HG03432 (cell line): ENCODE measurements at regions not wholly inside any gene's neighbourhood (a gene's known extent, or its start where the extent isn't known, plus 50 kb on each side); places are given as distances from the start of the nearest gene placed in this dataset.

ENCODE experiments used
- ATAC-seq: cut with Tn5 transposase; IDR thresholded peaks from one replicate; pipeline ENCODE4 v1.9.1; 2021; ENCODE audit warnings: mild to moderate bottlenecking, moderate library complexity; ENCODE audit not compliant: unreplicated experiment

DNA sequence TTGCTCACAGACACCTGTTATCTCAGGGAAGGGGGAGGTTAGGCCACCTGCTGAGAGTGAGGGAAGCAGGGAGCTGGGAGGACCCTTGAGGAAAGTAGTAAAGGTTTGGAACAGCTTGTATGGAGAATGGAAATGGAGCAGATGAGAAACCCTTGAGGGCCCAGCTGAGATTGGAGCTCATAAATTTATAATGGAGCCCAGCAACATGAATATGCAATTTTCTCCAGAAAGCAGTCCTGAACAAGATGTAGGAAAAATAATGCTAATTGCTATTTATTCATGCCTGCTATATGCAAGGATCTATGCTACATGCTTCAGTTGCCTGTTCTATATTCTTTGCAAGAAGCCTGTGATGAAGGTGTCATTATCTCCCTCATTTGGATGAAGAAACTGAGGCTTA, 67.5 kb upstream of the LEF1 start:
- ATAC-seq: no peak

DNA sequence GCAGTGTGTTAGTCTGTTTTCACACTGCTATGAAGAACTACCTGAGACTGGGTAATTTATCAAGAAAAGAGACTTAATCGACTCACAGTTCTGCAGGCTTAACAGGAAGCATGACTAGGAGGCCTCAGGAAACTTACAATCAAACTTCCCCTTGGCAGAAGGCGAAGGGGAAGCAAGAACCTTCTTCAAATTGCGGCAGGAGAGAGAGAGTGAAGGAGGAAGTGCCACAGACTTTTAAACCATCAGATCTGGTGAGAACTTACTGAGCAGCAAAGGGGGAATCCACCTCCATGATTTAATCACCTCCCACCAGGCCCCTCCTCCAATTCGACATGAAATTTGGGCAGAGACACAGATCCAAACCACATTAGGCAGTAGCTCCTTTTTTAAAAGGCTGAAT, 59.2 kb upstream of the LEF1 start:
- ATAC-seq: no peak

DNA sequence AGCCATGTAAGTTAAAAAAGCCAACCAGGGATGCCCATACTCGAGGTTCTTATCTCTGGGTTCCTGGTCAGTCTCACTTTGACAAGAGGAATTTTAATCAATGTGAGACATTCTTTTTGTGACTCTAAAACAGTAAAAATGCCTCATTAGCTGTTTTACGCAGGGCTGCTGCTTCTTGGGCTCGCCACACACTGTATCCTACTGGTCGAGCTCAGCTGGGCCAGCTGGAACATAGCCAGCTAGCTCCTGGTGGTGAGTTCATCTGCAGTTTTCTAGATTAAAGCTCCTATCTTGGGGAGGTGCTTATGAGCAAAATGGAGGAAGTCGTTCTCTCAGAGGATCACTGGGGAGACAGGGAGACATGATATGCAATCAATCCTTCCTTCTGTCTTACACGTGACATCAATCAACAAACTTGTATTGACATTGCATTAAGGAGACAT, 55.9 kb upstream of the LEF1 start:
- no peak for ATAC-seq

DNA sequence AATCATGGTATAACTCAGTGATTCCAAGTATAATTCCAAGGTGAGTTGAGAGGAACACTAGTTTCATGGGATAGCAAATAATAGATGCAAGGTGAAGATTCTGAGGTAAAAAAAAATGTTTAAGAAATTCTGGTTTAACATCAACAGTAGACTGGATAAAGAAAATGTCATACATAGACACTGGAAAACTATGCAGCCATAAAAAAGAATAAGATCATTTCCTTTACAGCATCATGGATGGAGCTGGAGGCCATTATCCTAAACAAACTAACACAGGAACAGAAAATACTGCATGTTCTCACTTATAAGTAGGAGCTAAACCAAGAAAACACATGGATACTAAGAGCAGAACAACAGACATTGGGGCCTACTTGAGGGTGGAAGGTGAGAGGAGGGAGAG, 54.6 kb upstream of the LEF1 start:
- no peak for ATAC-seq

DNA sequence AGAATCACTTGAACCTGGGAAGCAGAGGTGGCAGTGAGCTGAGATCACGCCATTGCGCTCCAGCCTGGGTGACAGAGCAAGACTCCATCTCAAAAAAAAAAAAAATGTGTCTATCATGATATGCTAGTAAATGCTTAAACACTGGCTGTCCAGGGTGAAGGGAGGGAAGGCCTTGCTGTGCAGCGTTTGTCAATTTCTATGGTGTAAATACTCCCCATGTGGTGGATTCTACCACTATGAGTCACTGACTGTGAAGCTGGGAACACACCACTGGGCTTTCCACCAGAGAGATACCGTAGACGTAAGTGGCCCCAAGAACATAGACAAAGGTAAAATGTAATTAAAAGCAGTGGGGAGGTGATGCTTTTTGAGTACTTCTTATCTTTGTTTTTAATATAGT, 51.3 kb upstream of the LEF1 start:
- ATAC-seq: no peak
